ENCODE measurements at regions not wholly inside any gene's neighbourhood (a gene's known extent, or its start where the extent isn't known, plus 50 kb on each side); places are given as distances from the start of the nearest gene placed in this dataset.
A peak's percentile ranks its signal among the peaks of the same experiment; 100 is the strongest.
"Not testable (repeated sequence)": the region's sequence is repeated elsewhere in the genome, so short reads cannot be mapped to it uniquely, and the experiment has no call there.

DNA sequence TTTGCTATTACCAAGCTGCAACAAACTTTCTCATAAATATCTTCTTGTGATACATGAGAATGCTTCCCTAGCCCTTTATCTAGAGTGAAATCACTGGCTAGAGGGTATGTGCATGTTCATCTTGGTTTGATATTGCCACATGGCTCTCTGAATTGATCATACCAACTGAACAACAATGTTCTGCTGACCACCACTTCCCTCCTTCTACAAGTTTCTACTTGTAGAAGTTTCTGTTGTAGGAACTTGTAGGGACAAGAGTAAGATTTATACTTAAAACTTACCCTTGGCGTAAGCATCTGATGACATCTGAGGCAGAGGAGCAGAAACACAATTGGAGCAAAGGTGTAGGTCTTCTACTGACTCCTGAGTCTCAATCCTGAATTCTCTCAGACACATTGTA lies 86.3 kb upstream of the FAM13C start:
- FAIRE-seq: no peak

DNA sequence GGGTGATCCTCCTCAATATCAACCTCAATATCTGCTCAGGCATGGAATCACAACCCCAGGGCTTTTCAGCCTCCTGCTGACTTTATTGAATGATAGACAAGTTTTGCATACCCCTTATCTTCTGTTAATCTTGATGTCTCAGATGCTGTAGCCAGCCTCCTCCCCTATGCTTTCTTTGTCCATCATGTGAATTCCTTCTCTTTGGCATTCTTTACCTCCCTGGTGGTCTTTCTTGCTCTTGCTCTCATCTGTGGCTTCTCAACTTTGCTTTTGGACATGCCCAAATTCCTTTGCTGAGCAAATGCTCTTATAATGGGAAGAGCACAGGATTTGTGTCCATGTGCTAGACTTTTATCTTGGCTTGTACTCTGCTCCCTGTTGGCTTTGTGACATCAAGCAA lies 73.4 kb upstream of the FAM13C start:
- no peak for FAIRE-seq

DNA sequence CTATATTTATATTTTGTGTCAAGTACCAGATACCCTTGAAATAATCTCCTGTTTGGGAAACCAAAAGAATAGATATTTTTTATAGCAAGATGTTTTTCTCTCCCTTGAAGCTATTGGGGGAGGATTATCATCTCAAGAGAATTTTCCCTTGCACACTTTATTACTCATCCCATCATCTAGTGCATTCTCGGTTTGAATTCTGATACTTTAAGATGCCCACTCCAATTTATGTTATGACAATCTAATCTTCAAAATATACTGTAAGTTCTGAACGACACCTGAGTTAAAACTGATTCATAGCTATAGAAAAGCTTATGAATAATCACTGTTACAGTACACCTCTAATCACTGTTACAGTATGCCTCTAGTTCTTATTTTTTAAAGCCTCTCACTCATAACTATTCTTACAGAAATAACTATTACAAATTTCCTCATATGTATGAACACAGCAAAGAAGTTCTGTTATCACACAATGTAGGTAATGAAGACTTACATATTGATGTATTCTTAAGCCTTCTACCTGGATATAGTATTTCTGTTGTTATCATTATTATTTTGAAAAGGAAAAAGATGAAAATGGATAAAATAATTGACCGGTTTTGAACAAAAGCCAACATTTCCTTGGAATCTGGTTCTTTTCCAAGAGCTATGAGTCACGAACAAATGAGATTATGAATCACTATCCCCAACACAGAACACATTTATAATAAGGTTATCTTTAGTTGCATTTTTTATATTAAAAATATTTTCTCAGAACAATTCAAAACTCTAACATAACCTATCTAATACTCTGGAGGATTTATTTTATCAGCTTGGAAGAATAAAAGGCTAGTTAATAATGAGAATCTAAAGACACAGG lies 72.3 kb upstream of the FAM13C start:
- FAIRE-seq: peak; percentile 95

DNA sequence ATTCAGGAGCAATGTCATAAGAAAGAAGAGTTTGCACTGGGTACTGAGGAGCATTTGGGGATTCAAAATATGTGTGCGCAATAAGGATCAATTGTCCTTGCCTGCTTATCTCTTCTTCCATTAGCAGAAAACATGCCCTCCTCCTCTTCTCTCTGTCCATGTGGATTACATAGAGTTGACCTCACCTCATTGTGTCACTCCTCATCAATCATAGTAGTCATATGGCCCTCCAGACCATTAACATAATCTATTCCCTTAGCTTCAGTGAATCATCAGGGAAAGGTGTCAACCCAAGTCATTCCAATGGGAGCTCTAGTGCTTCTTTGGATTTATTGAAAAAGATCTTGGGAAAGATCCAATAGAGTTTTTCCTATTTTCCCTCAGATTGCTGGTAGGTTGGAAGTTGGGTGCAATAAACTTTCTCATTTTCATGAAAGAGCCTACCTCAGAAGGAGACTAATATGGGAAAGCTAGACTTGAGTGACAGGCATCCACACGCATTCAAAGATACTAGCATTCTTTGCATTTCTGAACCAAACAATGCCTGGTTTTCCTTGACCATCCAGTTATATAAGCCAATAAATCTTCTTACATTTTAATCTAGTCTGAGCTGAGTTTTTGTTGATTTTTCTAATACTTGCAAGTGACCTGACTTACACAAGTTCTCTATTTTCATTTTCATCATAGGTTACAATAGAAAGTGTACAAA lies 71.5 kb upstream of the FAM13C start:
- no peak for FAIRE-seq

DNA sequence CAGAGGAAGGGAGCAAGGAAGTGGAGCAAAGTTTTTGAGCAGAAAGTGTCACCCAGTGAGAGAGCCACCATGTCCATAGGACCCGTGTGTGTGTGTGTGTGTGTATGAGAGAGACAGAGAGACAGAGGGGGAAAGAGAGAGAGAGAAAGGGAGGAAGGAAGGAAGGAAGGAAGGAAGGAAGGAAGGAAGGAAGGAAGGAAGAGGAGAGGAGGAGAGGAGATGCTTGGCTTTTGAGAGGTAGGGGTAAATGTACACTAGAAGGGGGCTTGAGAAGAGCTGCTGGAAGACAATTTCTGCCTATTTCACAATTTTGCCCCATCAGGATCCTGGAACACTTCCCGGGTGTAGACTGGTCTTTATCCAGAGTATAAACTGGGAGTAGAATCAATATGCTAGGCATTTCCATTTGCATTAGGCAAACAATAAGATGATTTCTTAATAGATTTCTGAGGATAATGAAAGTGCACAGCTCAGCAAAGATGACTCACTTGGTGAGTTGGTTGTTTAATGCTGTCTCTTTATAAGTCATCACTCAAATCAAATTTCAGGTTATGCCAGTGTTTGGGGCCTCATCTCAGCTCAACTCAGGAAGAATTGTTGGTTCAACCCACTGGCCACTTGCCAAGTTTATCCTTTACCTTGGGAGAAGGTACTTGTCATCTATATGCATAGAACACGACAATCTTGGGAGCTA lies 70.0 kb upstream of the FAM13C start:
- FAIRE-seq: peak; percentile 73

DNA sequence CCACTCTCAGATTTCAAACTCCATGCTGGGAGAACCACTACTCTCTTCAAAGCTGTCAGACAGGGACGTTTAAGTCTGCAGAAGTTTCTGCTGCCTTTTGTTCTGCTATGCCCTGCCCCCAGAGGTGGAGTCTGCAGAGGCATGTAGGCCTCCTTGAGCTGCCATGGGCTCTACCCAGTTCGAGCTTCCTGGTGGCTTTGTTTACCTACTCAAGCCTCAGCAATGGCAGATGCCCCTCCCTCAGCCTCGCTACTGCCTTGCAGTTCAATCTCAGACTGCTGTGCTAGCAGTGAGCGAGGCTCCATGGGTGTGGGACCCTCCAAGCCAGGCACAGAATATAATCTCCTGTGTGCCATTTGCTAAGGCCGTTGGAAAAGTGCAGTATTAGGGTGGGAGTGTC lies 51.4 kb upstream of the FAM13C start:
- FAIRE-seq: not testable (repeated sequence)

Measured in islet of Langerhans (tissue), 1 donor.